ENCODE measurements at regions not wholly inside any gene's neighbourhood (a gene's known extent, or its start where the extent isn't known, plus 50 kb on each side); places are given as distances from the start of the nearest gene placed in this dataset.

GRCh38 chr16:73279451-73279850 lies 231.5 kb upstream of the ZFHX3 start:
- Histone ChIP-seq H3K36me3 (ENCODE audit: control insufficient read depth, insufficient read depth, low read length) (no peaks in the 10 kb centered on the region), H3K27ac (ENCODE audit: insufficient read depth, low read length) (no peak overlapping the region), H3K4me2 (ENCODE audit: extremely low read depth, insufficient read depth, low read length) (no peak overlapping the region), H3K79me2 (ENCODE audit: control insufficient read depth, insufficient read depth, low read length) (no peaks in the 10 kb centered on the region), H3K9ac (ENCODE audit: insufficient read depth, low read length) (no peak overlapping the region), H4K20me1 (ENCODE audit: control insufficient read depth, extremely low read depth, insufficient read depth, low read length) (no peaks in the 10 kb centered on the region), H3K4me1 (ENCODE audit: control insufficient read depth, extremely low read depth, insufficient read depth, low read length) (no peaks in the 10 kb centered on the region), H3K9me3 (ENCODE audit: control insufficient read depth, insufficient read depth, low read depth, low read length) (no peaks in the 10 kb centered on the region), H3K4me3 (replicated peaks in 1 of 4; ENCODE audit: control extremely low read depth in 1 of 4, insufficient read depth in 1 of 4, low read depth in 3 of 4, low read length in 4 of 4) (no peak overlapping the region), H3K27me3 (ENCODE audit: control insufficient read depth, insufficient read depth, low read length) (no peaks in the 10 kb centered on the region), H2AFZ (ENCODE audit: low read length) (no peak overlapping the region)
- no peak for DNase-seq (ENCODE audit: low read depth in 2 of 2)
- TF ChIP-seq EZH2 (IDR thresholded peaks at IDR 0.05; ENCODE audit: low read length, missing control alignments) (no peak), CTCF (conservative IDR thresholded peaks at IDR 0.05 in 1 of 2, IDR thresholded peaks at IDR 0.05 in 1 of 2; ENCODE audit: low read depth in 1 of 2, low read length in 2 of 2) (no peak)

- Histone ChIP-seq H4K20me1 (ENCODE audit: control insufficient read depth, extremely low read depth, insufficient read depth, low read length) (no peaks in the 10 kb centered on the region), H3K4me3 (replicated peaks in 1 of 4; ENCODE audit: control extremely low read depth in 1 of 4, insufficient read depth in 1 of 4, low read depth in 3 of 4, low read length in 4 of 4) (no peak overlapping the region), H3K4me1 (ENCODE audit: control insufficient read depth, extremely low read depth, insufficient read depth, low read length) (no peaks in the 10 kb centered on the region), H3K27ac (ENCODE audit: insufficient read depth, low read length) (no peak overlapping the region), H3K9ac (ENCODE audit: insufficient read depth, low read length) (no peak overlapping the region), H3K36me3 (ENCODE audit: control insufficient read depth, insufficient read depth, low read length) (no peaks in the 10 kb centered on the region), H3K27me3 (ENCODE audit: control insufficient read depth, insufficient read depth, low read length) (peaks cover 3% of the 10 kb centered on the region), H3K79me2 (ENCODE audit: control insufficient read depth, insufficient read depth, low read length) (no peaks in the 10 kb centered on the region), H3K9me3 (ENCODE audit: control insufficient read depth, insufficient read depth, low read depth, low read length) (no peaks in the 10 kb centered on the region), H2AFZ (ENCODE audit: low read length) (no peak overlapping the region), H3K4me2 (ENCODE audit: extremely low read depth, insufficient read depth, low read length) (no peak overlapping the region)
- TF ChIP-seq EZH2 (IDR thresholded peaks at IDR 0.05; ENCODE audit: low read length, missing control alignments) (no peak), CTCF (conservative IDR thresholded peaks at IDR 0.05 in 1 of 2, IDR thresholded peaks at IDR 0.05 in 1 of 2; ENCODE audit: low read depth in 1 of 2, low read length in 2 of 2) (no peak)
- no peak for DNase-seq (ENCODE audit: low read depth in 2 of 2)
These were observed 229.1 kb upstream of the ZFHX3 start for GRCh38 chr16:73277071-73277470.

- H3K9me3 ChIP-seq (ENCODE audit: control insufficient read depth, insufficient read depth, low read depth, low read length): no peaks in the 10 kb centered on the region
- H3K79me2 ChIP-seq (ENCODE audit: control insufficient read depth, insufficient read depth, low read length): no peaks in the 10 kb centered on the region
- no peak overlapping the region for H3K9ac ChIP-seq (ENCODE audit: insufficient read depth, low read length)
- H2AFZ ChIP-seq (ENCODE audit: low read length): no peak overlapping the region
- H3K4me3 ChIP-seq (replicated peaks in 1 of 4; ENCODE audit: control extremely low read depth in 1 of 4, insufficient read depth in 1 of 4, low read depth in 3 of 4, low read length in 4 of 4): no peak overlapping the region
- no peaks in the 10 kb centered on the region for H3K36me3 ChIP-seq (ENCODE audit: control insufficient read depth, insufficient read depth, low read length)
- no peak for DNase-seq (ENCODE audit: low read depth in 2 of 2)
- TF ChIP-seq CTCF (conservative IDR thresholded peaks at IDR 0.05 in 1 of 2, IDR thresholded peaks at IDR 0.05 in 1 of 2; ENCODE audit: low read depth in 1 of 2, low read length in 2 of 2) (no peak), EZH2 (IDR thresholded peaks at IDR 0.05; ENCODE audit: low read length, missing control alignments) (no peak)
- H3K27ac ChIP-seq (ENCODE audit: insufficient read depth, low read length): no peak overlapping the region
- no peak overlapping the region for H3K4me2 ChIP-seq (ENCODE audit: extremely low read depth, insufficient read depth, low read length)
- peaks cover 3% of the 10 kb centered on the region for H3K27me3 ChIP-seq (ENCODE audit: control insufficient read depth, insufficient read depth, low read length)
- no peaks in the 10 kb centered on the region for H3K4me1 ChIP-seq (ENCODE audit: control insufficient read depth, extremely low read depth, insufficient read depth, low read length)
- no peaks in the 10 kb centered on the region for H4K20me1 ChIP-seq (ENCODE audit: control insufficient read depth, extremely low read depth, insufficient read depth, low read length)
These were observed 227.5 kb upstream of the ZFHX3 start for GRCh38 chr16:73275448-73275847.

All from fibroblast of lung (primary cell).